ENCODE measurements at regions not wholly inside any gene's neighbourhood (a gene's known extent, or its start where the extent isn't known, plus 50 kb on each side); places are given as distances from the start of the nearest gene placed in this dataset.

DNA sequence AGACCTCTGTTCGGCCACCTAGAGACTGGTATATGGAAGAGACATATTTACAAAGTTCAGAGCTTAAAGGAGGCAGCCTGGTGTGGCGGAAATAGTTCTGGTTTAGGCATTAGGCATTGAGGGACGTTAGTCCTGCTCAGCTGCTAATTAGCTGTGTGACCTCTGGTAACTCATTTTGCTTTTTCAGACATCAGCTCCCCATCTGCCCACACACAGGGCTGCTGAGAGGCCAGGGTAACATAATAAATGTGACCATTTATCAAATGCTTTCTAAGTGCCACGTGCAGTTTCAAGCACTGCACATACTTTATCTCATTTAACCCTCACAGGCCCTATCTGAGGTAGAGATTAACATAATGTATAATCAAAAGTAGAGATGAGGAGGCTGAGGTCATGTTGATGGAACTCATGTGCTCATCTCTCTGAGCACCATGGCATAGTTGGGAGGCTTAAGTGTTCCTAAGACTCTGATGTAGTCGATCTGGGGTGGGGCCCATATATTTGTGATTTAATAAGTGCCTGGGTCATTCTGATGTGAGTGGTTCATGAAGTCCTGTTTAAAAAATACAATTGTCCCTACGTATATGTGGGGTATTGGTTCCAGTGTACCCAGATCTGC is 267.2 kb upstream of the PLXNA2 start:
- DNase-seq (ENCODE audit: low read depth) = no peak

- DNase-seq (ENCODE audit: low read depth) = peak; percentile 9
Observed at GRCh38 chr1:208513799-208514198, 269.6 kb upstream of the PLXNA2 start.

- DNase-seq (ENCODE audit: low read depth) = no peak
Observed at GRCh38 chr1:208515129-208515528, 270.9 kb upstream of the PLXNA2 start.

GRCh38 chr1:208516780-208517179 is 272.6 kb upstream of the PLXNA2 start:
- no peak for DNase-seq (ENCODE audit: low read depth)

DNA sequence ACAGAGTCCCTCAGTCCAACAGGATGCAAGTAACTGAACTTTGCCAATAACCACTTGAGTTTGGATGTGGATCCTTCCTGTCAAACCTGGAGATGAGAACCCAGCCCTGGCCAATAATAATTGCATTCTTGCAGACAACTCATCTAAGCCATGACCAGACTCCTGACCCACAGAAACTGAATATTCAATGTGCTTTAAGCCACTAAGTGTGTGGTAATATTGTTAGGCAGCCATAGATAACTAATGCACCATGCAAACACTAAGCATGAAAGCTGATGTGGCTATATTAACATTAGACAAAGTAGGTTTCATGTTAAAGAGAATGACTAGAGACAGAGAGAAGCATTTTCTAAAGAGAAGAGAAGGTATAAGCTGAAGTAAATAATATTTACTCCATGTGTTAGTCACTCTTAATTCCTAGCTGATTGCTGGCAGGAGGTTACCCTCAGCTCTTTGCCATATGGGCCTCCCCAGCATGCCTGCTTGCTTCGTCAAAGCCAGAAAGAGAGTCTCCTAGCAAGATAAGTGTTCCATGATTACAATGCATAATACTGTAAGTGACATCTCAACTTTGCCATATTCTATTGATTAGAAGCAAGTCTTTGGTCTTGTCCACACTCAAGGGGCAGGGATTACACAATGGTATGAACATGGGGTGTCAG is 276.4 kb upstream of the PLXNA2 start:
- no peak for DNase-seq (ENCODE audit: low read depth)

DNA sequence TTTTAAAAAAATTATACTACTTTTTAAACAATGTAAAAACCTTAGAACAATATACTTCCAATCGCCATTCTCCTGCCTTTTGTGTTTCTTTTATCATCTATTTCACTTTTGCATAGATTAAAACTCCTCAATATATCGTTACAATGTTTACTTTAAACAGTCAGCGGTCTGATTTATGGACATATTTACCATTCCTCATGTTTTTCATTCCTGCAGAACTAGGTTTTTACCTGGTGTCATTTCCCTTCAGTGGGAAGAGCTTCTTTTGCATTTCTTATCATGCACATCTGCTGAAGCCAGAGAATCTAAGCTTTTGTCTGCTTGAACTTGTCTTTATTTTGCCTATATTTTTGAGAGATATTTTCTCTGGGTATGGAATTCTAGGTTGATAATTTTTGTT is 277.4 kb upstream of the PLXNA2 start:
- DNase-seq (ENCODE audit: low read depth) = no peak

DNA sequence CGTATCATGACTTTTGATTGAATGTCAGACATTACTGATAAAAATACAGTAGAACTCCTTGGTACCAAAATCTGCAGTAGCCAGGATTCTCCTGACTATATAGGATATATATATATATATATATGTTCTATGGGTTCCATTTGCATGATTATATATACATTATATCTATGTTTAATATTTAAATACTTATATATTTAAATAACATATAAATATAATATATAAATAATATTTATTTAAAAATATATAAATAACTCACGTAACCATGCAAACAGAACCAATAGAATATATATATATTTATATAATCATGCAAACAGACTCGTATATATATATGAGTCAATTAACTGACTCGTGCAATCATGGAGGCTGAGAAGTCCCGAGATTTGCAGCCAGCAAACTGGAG is 278.8 kb upstream of the PLXNA2 start:
- no peak for DNase-seq (ENCODE audit: low read depth)

DNA sequence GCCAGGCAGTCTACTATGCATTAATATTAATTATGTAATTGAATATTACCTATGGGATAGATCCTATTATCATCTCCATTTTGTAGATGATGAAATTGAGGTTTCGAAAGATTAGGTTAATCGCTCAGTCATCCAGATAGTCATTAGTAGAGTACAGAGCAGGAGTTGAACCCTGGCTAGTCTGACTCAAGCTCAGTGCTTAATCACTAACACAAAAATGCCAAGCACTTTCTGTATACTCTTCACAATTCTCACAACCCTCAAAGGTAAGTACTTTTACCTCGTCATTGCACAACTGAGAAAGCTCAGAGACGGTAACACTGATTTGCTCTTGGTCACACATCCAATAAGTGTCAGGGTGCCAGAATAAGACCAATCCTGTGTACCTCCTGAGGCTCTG is 280.2 kb upstream of the PLXNA2 start:
- no peak for DNase-seq (ENCODE audit: low read depth)

- no peak for DNase-seq (ENCODE audit: low read depth)
Observed at GRCh38 chr1:208524925-208525324, 280.7 kb upstream of the PLXNA2 start.

GRCh38 chr1:208525417-208525816 is 281.2 kb upstream of the PLXNA2 start:
- DNase-seq (ENCODE audit: low read depth) = no peak

DNA sequence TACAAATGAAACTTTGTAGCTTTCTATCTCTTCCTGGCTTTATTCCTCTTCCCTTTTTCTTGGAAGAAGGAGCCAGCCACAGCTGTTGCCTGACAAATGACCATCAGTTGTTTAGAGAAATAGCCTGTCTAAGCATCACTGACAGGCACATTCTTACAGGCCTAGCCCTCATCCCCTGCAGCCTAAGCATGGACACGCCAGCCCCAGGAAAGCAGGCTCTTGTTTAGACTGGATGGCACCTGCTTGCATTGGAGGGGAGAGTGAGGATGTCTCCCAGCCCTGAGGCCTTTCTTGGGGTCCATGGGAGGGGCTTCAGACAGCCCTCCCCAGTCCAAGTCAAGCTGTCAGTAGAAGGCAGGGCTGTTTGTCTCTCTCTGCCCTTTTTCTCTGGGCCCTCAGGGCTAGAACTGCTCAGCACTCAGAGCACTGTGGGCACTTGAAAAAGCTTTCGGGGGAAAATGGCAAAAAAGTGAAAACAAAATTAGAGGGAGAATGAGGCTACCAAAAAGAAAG is 282.5 kb upstream of the PLXNA2 start:
- peak; percentile 8 for DNase-seq (ENCODE audit: low read depth)

GRCh38 chr1:208527156-208527555 is 283.0 kb upstream of the PLXNA2 start:
- no peak for DNase-seq (ENCODE audit: low read depth)

DNA sequence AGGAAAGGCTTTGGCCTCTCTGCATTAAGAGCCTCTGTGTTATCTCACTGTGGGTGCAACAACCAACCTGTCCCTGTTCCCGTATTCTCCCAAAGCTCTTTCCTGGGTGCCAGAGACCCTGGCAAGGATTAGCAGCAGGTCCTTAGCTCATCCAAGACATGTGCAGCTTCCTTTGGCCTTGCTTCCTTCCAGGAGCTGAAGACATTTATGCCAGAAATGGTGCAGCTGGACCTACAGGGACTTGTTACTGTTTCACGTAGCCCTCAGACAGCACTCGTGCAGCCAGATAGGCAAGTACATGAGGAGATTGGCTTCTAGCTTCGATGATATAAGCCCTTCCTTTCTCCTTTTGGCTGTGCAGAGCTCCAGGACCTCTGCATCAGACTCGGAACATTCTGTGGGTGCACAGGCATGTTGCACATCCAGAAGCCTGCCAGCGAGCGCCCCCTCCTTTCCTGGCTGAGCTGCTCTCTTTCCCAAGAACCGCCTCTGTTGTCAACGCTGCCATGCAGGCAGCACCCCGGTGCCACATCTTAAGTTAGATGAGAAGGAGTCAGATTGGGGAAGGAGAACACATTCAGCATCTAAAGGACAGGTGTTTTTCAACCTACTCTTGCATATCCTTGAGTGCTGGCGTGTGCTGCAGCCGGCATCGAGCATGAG is 284.5 kb upstream of the PLXNA2 start:
- no peak for DNase-seq (ENCODE audit: low read depth)

DNA sequence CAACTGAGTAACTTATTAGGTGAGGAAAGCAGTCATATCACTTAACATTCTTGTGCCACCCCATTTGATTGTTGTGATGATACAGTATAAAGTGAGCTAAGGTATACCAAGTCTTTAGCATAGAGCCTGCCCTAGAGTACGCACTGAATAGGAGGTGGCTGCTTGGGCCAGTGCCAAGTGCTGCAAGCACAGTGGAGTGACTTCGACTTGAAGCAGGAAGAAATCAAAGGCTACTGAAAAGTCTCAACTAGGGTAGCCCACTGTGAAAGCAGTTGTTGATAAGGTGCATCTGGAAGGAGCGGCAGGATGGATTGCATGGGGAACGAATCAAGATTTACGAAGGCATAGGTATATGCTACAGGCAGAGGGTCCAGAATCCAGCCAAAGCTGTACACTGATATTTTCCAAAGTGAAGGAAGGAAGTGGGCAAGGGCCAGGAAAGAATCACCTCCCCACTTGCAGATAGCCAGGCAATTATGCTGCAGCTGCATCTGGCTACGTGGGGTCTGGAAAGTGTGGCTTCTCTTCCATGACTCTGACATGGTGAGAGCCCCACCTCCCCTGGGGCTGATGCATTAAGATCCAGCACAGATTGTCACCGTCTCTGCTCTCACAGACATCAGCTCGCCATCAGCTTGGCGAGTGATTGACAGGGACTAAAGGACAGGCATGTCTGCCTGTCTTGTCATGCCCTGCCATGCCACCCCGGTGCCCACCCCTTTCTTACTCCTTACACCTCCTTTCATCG is 287.0 kb upstream of the PLXNA2 start:
- no peak for DNase-seq (ENCODE audit: low read depth)

DNA sequence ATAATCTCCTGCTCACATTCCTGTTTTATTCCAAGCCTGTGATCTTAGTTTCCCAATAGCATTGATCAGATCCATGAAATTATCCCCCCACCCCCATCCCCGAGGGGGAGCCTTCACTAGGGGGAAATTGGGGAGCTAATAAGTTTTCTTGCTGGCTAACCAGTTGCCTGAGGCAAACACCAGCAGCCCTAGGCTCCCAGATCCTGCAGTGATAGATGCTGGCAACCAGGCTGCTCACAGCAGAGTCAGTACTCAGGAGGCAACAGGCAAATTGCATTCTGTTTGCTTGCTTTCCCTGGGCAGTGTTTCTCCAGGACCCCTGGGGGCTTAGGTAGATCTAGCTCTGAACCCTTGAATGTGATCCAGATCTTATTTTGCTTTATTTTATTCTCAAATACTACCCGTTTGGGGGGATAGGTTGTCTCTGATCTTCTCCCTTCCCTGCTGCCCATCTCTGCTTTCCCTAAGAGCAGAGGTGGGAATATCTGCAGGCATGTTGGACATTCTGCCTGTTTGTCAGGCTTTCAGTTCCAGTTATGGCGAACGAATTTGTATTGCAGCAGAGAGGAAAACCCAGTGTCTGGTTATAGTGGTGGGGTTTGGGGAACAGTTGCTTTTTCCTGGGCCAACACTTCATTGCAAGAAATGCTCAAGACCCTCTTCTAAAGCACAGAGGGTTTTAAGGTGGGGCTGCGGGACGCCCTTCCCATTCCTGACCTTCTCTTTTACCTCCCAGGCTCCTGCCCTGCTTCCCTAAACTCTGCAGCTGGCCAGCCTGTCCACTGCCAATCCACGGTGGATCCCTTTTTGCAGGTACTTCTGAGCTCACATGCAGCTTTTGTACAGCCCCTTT is 289.8 kb upstream of the PLXNA2 start:
- no peak for DNase-seq (ENCODE audit: low read depth)

GRCh38 chr1:208534599-208534897 is 290.4 kb upstream of the PLXNA2 start:
- no peak for DNase-seq (ENCODE audit: low read depth)

GRCh38 chr1:208534979-208535378 is 290.8 kb upstream of the PLXNA2 start:
- no peak for DNase-seq (ENCODE audit: low read depth)

DNA sequence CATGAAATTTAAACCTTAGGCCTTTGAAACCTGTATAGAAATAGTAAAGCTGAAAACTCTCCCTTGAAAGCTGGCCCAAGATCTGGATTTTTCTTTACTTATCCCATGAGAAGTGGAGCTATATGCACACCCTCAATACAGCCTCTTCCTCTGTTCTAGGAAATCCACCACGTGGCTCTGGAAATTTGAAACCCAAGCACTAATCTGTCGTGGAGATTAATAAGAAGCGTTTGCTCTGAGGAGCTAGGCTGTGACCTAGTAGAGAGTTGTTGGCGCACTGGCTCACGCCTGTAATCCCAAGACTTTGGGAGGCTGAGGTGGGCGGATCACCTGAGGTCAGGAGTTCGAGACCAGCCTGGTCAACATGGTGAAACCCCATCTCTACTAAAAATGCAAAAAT is 291.3 kb upstream of the PLXNA2 start:
- DNase-seq (ENCODE audit: low read depth) = no peak

GRCh38 chr1:208536212-208536611 is 292.0 kb upstream of the PLXNA2 start:
- no peak for DNase-seq (ENCODE audit: low read depth)

DNA sequence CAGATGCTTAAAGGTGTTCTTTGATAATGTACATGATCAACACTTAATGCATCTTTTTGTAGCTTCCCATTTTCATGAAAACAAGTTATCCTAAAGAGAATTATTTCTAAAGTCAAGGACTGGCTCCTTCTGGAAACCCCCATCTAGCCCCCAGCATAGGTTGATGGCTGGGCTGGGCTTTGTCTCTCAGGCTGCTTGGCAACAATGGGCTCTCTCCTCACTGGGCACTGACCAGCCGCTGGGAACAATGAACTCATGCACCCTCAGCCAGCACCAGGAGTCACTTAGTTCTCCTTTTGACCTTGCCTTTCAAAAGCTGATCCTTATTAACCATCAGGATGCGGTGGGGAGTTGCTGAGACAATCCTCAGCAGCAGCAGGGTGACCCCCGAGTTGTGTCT is 293.0 kb upstream of the PLXNA2 start:
- DNase-seq (ENCODE audit: low read depth) = no peak

DNA sequence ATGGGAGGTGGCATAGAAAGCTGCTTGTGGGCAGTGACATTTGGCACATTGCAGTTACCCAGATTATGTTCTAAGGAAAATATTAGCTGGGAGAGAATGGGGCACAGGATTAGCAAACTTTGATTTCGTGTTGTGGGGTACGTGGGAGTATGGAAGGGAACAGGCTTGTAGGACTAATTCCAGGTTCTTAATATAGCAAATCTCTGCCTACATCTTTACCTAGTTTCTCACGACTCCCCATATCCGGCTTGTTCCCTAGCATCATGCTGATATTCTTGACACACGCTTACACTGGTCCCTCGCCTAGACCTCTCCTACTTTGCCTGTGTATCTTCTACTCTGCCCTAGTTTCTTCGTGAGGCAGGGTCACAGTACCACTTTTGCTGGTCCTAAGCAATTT is 293.9 kb upstream of the PLXNA2 start:
- DNase-seq (ENCODE audit: low read depth) = no peak

Measured in myocyte (in vitro differentiated cells).